Left lobe of liver (tissue), 2 donors: ENCODE measurements at regions not wholly inside any gene's neighbourhood (a gene's known extent, or its start where the extent isn't known, plus 50 kb on each side); places are given as distances from the start of the nearest gene placed in this dataset.
A peak's percentile ranks its signal among the peaks of the same experiment; 100 is the strongest.

Experiments
- ATAC-seq: fragments of 200-7000 bp; cut with Tn5 transposase; one replicate; pipeline ENCODE4 v1.9.1; 2020; ENCODE audit warnings: mild to moderate bottlenecking, moderate library complexity
- DNase-seq: peaks from one replicate; pipeline ENCODE4 v3.0.0-alpha.2; 2020; ENCODE audit warnings: low spot score
- donor health status: DM: no; HTN: no; CAD: no; lungs with moderate emphysema.
- donor health status: DM: no; HTN: yes; CAD: no.

GRCh38 chrX:125778261-125778660, 387.8 kb downstream of the DCAF12L2 start:
- ATAC-seq (no peak), DNase-seq (no peak)

- DNase-seq = no peak
- ATAC-seq = no peak
These were observed 383.9 kb downstream of the DCAF12L2 start for GRCh38 chrX:125782184-125782583.

GRCh38 chrX:125786316-125786715, 379.8 kb downstream of the DCAF12L2 start:
- no peak for DNase-seq

GRCh38 chrX:125791787-125792186, 374.3 kb downstream of the DCAF12L2 start:
- ATAC-seq (no peak), DNase-seq (no peak)

More at GRCh38 chrX:125786316-125786715, 379.8 kb downstream of the DCAF12L2 start:
- ATAC-seq = no peak

- DNase-seq (no peak), ATAC-seq (no peak)
These were observed 355.2 kb downstream of the DCAF12L2 start for GRCh38 chrX:125810856-125811255.

GRCh38 chrX:125826080-125826479, 340.0 kb downstream of the DCAF12L2 start:
- DNase-seq (no peak), ATAC-seq (peak; percentile 65)

GRCh38 chrX:125826774-125827451, 339.2 kb downstream of the DCAF12L2 start:
- ATAC-seq (no peak), DNase-seq (no peak)

- no peak for DNase-seq
- ATAC-seq = no peak
These were observed 319.8 kb downstream of the DCAF12L2 start for GRCh38 chrX:125846271-125846670.

GRCh38 chrX:125850693-125851092, 315.4 kb downstream of the DCAF12L2 start:
- ATAC-seq = no peak

GRCh38 chrX:125883169-125883568, 282.9 kb downstream of the DCAF12L2 start:
- no peak for ATAC-seq
- no peak for DNase-seq

More at GRCh38 chrX:125850693-125851092, 315.4 kb downstream of the DCAF12L2 start:
- no peak for DNase-seq

GRCh38 chrX:125894947-125895346, 271.1 kb downstream of the DCAF12L2 start:
- ATAC-seq = no peak
- no peak for DNase-seq

- no peak for DNase-seq
These were observed 270.6 kb downstream of the DCAF12L2 start for GRCh38 chrX:125895518-125895917.

GRCh38 chrX:125926295-125926694, 239.8 kb downstream of the DCAF12L2 start:
- ATAC-seq (no peak), DNase-seq (no peak)

More at GRCh38 chrX:125895518-125895917, 270.6 kb downstream of the DCAF12L2 start:
- no peak for ATAC-seq

- no peak for ATAC-seq
- DNase-seq = no peak
These were observed 225.1 kb downstream of the DCAF12L2 start for GRCh38 chrX:125940985-125941384.

GRCh38 chrX:125947501-125947900, 218.6 kb downstream of the DCAF12L2 start:
- ATAC-seq (no peak), DNase-seq (no peak)

- no peak for ATAC-seq
These were observed 213.1 kb downstream of the DCAF12L2 start for GRCh38 chrX:125952973-125953372.

GRCh38 chrX:125953814-125954213, 212.3 kb downstream of the DCAF12L2 start:
- DNase-seq (no peak), ATAC-seq (no peak)

More at GRCh38 chrX:125952973-125953372, 213.1 kb downstream of the DCAF12L2 start:
- DNase-seq = no peak

- DNase-seq (no peak), ATAC-seq (no peak)
These were observed 211.9 kb downstream of the DCAF12L2 start for GRCh38 chrX:125954236-125954635.

GRCh38 chrX:125977851-125978250, 188.2 kb downstream of the DCAF12L2 start:
- DNase-seq (no peak), ATAC-seq (no peak)

- peak; percentile 54 for ATAC-seq
- no peak for DNase-seq
These were observed 167.7 kb downstream of the DCAF12L2 start for GRCh38 chrX:125998432-125998831.

GRCh38 chrX:126027229-126027628, 138.9 kb downstream of the DCAF12L2 start:
- ATAC-seq = no peak
- DNase-seq = no peak

- DNase-seq (no peak), ATAC-seq (no peak)
These were observed 136.1 kb downstream of the DCAF12L2 start for GRCh38 chrX:126030021-126030420.

GRCh38 chrX:126063984-126064383, 102.1 kb downstream of the DCAF12L2 start:
- ATAC-seq (no peak), DNase-seq (no peak)
